GM12865 (cell line): ENCODE measurements at regions not wholly inside any gene's neighbourhood (a gene's known extent, or its start where the extent isn't known, plus 50 kb on each side); places are given as distances from the start of the nearest gene placed in this dataset.

Experiments
- DNase-seq: peaks from one replicate; pipeline ENCODE4 v3.0.0; 2010; ENCODE audit warnings: low read depth
- H3K4me3 ChIP-seq: 2 replicates; pipeline ENCODE4 v1.5.1; 2011; ENCODE audit warnings: mild to moderate bottlenecking, low read depth, low read length, control low read depth
- CTCF ChIP-seq: IDR thresholded peaks from 2 replicates; pipeline ENCODE4 v1.5.1; 2011; ENCODE audit warnings: low read length, control low read depth, low read depth, inconsistent platforms; ENCODE audit not compliant: insufficient read depth; ENCODE audit errors: missing control alignments

- TF ChIP-seq CTCF: no peak
- DNase-seq: no peak
- H3K4me3 ChIP-seq: no peak overlapping the region
These were observed 901.0 kb downstream of the BRD1 start for GRCh38 chr22:48926643-48927042.

GRCh38 chr22:48926136-48926535, 901.5 kb downstream of the BRD1 start:
- no peak for DNase-seq
- no peak overlapping the region for H3K4me3 ChIP-seq
- no peak for TF ChIP-seq CTCF

- DNase-seq: no peak
- no peak overlapping the region for H3K4me3 ChIP-seq
- TF ChIP-seq CTCF: no peak
These were observed 902.2 kb downstream of the BRD1 start for GRCh38 chr22:48925450-48925849.

GRCh38 chr22:48923996-48924395, 903.7 kb downstream of the BRD1 start:
- no peak for DNase-seq
- no peak overlapping the region for H3K4me3 ChIP-seq
- TF ChIP-seq CTCF: no peak

GRCh38 chr22:48923165-48923865, 904.4 kb downstream of the BRD1 start:
- no peak overlapping the region for H3K4me3 ChIP-seq
- no peak for TF ChIP-seq CTCF
- no peak for DNase-seq

- TF ChIP-seq CTCF: no peak
- H3K4me3 ChIP-seq: no peak overlapping the region
- DNase-seq: no peak
These were observed 906.2 kb downstream of the BRD1 start for GRCh38 chr22:48921411-48921903.

GRCh38 chr22:48920776-48921241, 906.9 kb downstream of the BRD1 start:
- no peak overlapping the region for H3K4me3 ChIP-seq
- TF ChIP-seq CTCF: no peak
- DNase-seq: no peak
